GM19099 (cell line): ENCODE measurements at regions not wholly inside any gene's neighbourhood (a gene's known extent, or its start where the extent isn't known, plus 50 kb on each side); places are given as distances from the start of the nearest gene placed in this dataset.

Source experiments
- POLR2A ChIP-seq: IDR thresholded peaks from 3 replicates; pipeline ENCODE4 v1.6.1; 2011; ENCODE audit warnings: low read depth; ENCODE audit not compliant: insufficient read length; ENCODE audit errors: extremely low read depth

- TF ChIP-seq POLR2A = no peak
Observed at GRCh38 chr7:148950806-148951205, 66.7 kb upstream of the EZH2 start.

GRCh38 chr7:148944935-148945934 lies 61.1 kb upstream of the EZH2 start:
- no peak for TF ChIP-seq POLR2A

- no peak for TF ChIP-seq POLR2A
Observed at GRCh38 chr7:148941598-148942275, 57.6 kb upstream of the EZH2 start.

GRCh38 chr7:148940702-148941597 lies 56.9 kb upstream of the EZH2 start:
- TF ChIP-seq POLR2A = peak; percentile 58

- TF ChIP-seq POLR2A = no peak
Observed at GRCh38 chr7:148939128-148939755, 55.2 kb upstream of the EZH2 start.

- no peak for TF ChIP-seq POLR2A
Observed at GRCh38 chr7:148935451-148935850, 51.4 kb upstream of the EZH2 start.
